ENCODE measurements at regions not wholly inside any gene's neighbourhood (a gene's known extent, or its start where the extent isn't known, plus 50 kb on each side); places are given as distances from the start of the nearest gene placed in this dataset.

- DNase-seq = no peak
Observed at GRCh38 chr7:156475179-156475578, 165.4 kb upstream of the RNF32 start.

- DNase-seq = no peak
Observed at GRCh38 chr7:156474241-156474743, 166.3 kb upstream of the RNF32 start.

DNA sequence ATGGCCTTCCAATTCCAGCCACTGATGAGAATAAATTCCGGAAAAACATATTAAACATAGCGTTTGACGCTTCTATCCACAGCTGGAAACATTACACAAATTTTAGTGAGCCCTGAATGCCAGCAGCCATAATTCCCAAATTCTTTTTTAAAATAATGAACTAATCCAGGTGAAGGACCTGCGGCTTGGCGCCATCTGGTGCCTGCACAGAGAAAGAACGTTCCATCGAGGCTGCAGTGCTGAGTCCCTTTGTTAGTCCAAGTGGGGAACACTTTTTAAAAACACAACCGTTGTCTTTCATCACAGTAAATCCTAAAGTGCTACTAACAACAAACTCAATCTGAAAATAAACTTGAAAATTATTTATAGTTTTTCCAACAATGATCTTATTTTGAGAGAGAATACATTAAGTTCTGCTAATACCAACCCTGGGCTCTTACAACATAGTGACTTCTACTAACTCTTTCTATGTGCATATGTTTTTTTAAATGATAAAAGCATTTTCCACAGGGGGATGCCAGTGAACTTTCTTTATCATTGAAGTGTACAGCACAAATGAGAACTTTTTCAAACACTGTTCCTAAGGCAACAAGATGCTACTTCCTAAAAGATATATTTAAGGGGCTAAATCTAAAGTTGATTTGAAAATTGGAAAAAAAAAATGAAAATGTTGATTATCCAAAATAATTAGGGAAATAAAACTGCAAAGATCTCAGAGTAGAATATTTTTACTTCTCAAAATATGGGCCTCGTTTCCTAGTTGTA, 166.9 kb upstream of the RNF32 start:
- DNase-seq = peak; percentile 28 to 53

- no peak for DNase-seq
Observed at GRCh38 chr7:156472267-156472666, 168.3 kb upstream of the RNF32 start.

GRCh38 chr7:156470399-156471320, 169.9 kb upstream of the RNF32 start:
- DNase-seq = no peak

GRCh38 chr7:156466955-156467625, 173.5 kb upstream of the RNF32 start:
- no peak for DNase-seq

- DNase-seq = no peak
Observed at GRCh38 chr7:156466272-156466671, 174.3 kb upstream of the RNF32 start.

DNA sequence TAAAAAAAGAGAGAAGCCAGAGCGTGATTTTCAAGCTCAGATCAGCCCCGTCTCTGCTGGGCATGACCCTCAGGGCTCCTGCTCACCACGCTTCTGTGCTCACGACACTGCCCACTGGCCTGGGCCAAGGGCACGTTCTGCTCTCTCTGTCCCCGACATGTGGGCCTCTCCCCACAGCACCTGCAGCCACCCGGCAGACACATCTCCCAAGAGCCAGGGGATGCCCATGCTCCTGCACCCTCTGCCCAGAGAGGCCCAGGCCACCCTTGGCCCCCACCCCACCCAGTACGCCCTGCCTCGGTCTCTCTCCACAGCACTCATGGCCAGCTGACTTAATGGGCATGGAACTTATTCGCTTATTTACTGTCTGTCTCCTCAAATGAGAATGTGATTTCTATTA, 175.4 kb upstream of the RNF32 start:
- no peak for DNase-seq

- no peak for DNase-seq
Observed at GRCh38 chr7:156464339-156464738, 176.2 kb upstream of the RNF32 start.

- peak in 1 of 2 experiments; percentile 45 for DNase-seq
Observed at GRCh38 chr7:156463280-156463679, 177.3 kb upstream of the RNF32 start.

- no peak for DNase-seq
Observed at GRCh38 chr7:156461881-156462665, 178.5 kb upstream of the RNF32 start.

DNA sequence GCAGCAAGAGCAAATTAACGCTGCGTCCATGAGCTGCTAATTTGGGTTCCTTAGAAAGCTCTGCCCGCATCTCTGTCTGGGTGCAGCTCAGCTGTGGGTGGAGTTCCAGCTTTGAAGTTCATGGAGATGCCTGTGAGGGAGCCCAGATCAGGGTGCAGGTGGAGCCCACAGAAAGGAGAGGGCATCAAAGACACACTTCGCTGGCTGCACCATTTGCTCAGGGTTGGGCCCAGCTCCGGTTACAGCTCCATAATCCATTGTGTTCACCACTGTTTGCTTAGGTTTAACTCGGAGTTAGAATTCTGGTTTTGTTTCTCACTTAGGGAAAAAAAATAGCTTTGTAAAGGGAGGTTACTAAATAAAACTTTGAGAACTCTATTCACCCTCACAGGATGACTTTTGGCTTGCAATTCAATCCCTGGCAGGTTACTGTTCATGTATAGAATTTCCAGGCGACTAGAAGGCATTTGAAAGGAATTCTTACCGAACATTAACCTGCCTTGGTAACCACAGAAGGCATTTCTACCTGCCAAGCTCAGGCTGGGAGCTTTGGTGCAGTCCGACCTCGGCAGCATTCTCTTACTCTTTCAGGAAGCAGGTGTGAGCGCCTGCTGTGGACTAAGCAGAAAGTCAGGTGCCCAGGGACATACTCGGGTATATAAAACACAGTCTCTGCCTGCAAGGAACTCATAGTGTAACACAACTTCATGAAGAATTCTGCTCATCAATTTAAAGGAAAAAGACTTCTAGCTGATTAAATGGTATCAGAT, 179.5 kb upstream of the RNF32 start:
- DNase-seq = peak; percentile 82 to 88

GRCh38 chr7:156459582-156459981, 181.0 kb upstream of the RNF32 start:
- DNase-seq = no peak

DNA sequence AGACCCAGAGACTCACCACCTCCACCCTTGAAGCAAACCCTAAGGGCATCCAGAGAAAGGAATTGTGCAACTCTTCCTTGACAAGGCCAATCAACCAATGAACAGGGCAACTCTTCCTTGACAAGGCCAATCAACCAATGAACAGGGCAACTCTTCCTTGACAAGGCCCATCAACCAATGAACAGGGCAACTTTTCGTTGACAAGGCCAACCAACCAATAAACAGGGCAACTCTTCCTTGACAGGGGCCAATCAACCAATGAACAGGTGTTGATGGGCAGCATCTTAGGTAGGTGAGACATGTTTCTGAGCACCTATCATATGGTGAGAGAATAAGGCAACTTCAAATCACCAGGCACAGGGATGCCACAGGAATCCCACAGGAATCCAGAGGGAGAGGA, 181.5 kb upstream of the RNF32 start:
- no peak for DNase-seq

DNA sequence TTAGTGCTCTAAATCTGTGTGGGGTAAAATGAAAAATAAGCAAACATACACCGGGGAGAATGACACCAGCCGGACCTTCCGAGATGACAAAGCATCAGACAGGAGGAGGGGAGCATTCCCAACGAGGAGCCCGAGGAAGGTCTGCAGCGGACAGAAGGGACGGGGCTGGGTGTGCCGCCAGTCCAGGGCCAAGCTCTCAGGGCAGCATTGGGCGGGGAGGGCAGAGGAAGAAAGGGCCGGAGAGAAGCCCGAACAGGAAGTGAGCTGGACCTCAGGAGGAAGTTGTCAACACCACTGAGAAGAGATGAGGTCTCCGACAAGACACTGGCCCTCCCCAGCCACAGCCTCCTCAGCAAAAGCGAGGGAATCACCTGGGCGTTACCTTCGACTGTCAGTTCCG, 182.6 kb upstream of the RNF32 start:
- DNase-seq = no peak

DNA sequence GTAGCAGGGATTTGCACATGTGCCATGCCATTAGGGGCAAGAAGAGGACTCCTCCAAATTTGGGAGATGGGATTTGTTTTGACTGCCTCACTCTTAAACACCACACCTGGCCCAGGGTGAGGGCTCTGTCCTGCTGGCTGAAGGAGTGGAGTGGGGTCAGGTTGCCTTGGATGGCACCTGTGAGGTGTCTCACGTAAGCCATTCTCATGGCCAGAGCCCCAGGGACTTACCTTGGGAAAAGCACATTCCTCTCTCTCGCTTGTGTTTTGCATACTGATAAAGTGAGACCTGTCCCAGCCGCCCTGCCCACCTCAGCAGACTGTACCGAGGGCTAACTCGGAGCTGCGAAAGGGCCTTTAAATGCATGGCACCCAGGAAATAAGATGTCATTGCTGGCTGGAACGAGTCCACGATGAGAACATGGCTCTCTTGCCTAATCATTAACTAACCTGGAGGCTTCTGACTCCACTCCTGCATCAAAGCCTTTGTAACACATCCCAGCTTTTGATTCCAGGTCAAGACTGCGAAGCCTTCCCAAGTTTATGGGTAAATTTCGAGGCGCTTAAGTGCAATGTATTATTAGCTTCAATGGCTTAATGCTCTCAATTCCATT, 184.0 kb upstream of the RNF32 start:
- DNase-seq = peak; percentile 58 to 85

DNA sequence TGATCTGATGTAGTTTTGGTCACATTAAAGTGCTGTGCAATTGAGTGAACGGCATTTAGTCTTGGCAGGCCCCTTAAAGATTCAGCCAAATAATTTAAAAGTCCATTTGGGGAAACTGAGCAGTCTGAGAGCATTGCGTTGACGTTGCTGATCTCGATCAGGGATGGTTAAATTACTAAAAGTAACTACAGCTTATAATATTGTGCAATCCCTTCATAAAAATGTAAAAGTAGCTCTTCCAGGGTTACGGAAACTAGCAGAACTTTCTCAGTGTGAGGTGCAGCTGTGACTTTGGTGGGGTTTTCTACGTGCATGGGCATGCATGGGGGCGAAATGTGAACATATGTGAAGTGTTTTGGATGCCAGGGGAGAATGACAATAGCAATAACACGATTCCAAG, 184.5 kb upstream of the RNF32 start:
- no peak for DNase-seq

GRCh38 chr7:156450473-156450872, 190.1 kb upstream of the RNF32 start:
- no peak for DNase-seq

GRCh38 chr7:156448918-156449317, 191.7 kb upstream of the RNF32 start:
- DNase-seq = no peak

DNA sequence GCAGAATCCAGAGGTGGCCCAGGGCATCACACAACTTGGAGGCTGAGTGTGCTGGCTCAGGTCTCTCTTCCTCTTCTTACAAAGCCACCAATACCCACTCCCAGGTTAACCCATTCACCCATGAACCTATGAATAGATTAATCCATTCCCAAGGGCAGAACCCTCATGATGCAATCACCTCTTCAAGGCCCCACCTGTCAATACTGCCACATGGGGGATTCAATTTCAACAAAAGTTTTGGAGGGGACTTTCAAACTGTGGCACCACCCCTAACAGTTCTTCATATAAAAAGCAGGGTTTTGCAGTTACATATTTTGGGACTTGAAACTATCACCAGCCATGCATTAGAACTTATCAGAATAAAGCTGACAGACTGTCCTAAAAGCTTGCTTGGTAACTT, 193.6 kb upstream of the RNF32 start:
- no peak for DNase-seq
